Activated CD8-positive, alpha-beta memory T cell treated with anti-CD3 and anti-CD28 coated beads for 1 hour (primary cell): ENCODE measurements at regions not wholly inside any gene's neighbourhood (a gene's known extent, or its start where the extent isn't known, plus 50 kb on each side); places are given as distances from the start of the nearest gene placed in this dataset.
A peak's percentile ranks its signal among the peaks of the same experiment; 100 is the strongest.

Source experiments
- DNase-seq, 2 donors: peaks; one replicate each; pipeline ENCODE4 v3.0.0-alpha.2; 2020; ENCODE audit warnings: low read depth in 1 of 2; ENCODE audit errors: extremely low read depth in 1 of 2

DNA sequence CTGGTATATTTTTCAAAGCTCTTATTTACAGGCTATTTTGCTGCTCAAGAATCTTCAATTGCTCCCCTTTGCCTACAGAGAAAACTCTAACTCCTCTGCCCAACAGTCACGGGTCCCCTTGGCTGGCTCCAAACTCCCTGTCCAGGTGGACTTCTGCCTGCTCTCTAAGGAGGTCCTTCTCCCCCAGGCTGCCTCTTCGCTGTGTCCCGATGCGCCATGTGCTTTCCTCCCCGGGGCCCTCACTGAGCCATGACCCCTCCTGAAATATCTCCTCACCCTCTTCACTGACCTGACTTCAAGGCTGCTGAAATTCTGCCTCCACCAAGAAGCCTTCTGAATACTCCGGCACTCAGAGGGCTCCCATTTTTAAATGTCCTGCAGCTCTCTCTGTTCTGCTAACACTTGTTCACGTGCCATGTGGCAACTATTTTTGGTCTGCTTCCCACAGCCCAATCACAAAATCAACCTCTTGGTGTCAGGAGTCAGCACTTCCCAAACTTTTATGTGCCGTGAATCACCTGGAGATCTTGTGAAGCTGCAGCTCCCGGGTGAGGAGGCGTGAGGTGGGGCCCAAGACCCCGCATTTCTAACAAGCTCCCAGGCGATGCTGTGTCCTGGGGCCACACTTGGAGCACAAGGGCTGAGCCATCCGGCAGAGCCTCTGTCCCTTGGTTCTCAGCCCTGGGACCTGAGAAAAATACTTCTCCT lies 85.7 kb upstream of the COL13A1 start:
- no peak for DNase-seq

DNA sequence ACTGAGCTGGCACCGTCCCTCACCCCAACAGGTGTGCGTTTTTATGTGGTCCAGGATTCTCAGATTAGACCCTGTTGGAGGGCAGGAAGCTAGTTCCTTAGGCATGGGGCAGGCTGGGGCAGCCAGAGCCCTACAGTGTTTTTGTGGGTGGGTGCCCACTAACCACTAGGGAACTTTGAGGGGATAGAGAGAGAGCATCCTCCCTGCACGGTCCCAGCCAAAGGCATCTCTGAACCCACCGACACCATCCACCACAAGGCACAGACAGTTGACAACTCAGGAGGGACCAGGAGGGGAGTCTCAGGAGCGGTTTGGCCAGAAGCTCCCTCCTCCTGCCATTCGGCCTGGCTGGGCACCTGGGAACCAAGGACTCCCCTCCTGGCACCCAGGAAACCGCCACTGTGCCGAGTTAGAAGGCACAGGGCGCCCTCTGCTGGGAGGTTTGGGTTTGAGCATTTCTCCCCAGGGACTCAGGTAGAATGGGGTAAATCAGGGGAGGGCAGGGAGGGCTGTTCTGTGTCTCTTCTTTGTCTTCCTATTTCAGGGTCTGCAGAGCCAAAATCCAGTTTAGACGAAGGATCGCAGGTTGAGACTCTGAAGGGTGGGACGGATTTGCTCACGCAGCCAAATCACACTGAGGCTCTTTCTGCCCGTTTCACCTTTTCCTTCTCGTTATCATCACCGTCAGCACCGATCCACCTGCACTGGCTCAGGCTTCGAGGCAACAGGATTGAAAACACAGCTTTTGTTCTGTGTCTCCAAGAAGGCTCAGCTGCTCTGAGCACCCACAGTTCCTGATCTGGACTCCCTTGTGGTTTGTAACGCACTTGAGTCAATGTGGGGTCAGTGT lies 84.8 kb upstream of the COL13A1 start:
- peak in 1 of 2 donors; percentile 33 for DNase-seq

DNA sequence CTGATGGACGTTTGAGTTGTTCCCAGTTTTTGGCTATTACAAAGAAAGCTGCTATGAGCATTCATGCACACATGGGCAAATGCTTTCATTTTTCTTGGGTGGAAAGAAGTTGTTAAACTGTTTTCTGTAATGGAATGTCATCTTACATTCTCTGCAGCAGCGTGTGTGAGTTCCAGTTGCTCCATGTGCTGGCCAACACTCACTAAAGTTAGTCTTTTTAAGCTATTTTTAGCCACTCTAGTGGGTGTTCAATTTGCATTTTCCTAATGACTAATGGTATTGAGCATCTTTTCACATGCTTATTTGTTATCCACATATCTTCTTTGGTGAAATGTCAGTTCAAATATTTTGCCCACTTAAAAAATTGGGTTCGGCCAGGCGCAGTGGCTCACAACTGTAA lies 82.8 kb upstream of the COL13A1 start:
- DNase-seq: no peak

DNA sequence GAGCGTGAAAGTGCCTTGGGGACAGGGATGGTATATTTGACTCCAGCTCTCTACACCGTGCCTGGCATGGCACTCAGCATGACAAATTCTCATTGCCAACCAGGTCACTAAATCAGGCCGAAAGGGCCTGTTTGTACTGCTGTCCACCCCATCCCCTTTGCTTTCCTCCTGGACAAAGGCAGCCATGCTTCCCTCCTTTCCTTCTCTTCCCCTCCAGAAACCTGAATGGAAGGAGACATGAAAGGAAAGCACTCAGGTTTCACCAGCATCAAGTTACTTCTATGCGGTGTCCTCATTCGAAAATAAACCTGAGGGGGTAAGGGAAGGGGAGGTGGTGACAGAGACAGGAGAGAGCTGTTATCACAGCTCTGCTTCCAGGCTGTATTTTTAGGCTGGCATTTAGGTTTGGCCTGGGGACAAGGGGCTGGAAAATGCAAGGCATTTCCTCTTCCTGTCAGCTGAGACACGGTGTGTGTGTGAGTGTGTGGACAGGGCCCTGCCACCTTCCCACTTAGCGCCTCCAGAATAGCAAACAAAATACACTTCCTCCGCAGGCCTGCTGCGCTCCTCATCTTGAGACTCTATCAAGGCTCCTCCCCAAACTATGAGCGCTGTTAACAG lies 79.9 kb upstream of the COL13A1 start:
- DNase-seq: no peak

DNA sequence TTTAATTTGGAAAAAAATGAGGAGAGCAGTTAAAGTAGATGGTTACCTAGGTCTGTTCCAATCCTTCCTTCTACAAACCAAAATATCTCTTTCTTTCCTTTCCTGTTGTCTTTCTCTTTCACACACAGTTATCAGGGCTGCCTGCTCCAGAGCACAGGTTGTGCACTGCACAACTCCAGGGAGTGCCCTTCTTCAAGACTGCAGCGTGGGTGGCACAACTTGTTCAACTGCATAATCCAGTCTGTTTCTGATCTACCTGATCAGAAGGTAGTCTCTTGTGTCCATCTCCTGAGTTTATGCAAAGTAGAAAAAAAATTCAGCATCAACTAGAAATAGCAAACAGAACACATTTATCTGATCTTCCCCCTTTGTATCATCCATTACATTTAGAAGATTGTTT lies 78.1 kb upstream of the COL13A1 start:
- DNase-seq: no peak

DNA sequence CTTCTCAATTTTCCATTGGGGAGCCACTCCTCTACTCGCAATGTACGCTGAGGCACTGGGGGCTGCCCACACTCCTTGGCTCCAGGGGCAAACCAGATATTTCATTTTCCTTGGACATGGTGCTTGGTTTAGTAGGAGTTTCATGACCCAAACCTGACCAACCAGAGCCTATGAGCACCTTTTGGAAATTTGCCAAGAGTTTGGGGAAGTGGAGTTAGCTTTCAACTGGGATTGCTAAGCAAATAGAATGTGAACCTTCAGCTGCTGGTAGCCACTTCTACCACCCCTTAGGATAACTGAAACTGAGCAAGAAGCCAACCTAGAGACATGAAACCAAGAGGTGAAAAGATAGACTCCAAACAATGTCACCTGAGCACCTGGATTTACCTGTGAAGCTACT lies 74.9 kb upstream of the COL13A1 start:
- DNase-seq: no peak

DNA sequence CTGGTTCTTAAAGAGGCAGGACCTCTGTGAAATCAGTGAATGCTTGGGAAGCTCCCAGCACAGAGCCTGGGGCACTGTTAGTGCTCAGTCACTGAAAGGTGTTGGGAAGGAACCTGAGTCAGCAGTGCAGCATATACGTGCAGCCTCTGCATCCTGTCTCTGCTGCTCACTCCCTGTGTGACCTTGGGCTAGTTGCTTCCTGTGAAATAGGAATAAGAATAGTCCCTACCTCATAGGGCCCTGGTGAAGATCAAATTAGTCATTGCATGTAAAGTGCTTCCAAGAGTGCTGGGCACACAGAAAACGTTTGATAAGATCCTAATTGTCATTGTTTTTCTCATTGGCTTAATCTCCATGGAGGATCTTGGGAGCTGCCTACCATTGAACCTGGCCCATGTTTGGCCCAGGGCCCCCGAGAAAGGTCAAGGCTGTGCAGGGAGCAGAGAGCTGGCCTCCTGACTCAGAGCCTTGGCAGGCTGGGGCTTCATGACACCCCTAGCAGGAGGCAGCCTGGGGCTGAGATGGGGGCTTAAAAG lies 73.3 kb upstream of the COL13A1 start:
- no peak for DNase-seq

DNA sequence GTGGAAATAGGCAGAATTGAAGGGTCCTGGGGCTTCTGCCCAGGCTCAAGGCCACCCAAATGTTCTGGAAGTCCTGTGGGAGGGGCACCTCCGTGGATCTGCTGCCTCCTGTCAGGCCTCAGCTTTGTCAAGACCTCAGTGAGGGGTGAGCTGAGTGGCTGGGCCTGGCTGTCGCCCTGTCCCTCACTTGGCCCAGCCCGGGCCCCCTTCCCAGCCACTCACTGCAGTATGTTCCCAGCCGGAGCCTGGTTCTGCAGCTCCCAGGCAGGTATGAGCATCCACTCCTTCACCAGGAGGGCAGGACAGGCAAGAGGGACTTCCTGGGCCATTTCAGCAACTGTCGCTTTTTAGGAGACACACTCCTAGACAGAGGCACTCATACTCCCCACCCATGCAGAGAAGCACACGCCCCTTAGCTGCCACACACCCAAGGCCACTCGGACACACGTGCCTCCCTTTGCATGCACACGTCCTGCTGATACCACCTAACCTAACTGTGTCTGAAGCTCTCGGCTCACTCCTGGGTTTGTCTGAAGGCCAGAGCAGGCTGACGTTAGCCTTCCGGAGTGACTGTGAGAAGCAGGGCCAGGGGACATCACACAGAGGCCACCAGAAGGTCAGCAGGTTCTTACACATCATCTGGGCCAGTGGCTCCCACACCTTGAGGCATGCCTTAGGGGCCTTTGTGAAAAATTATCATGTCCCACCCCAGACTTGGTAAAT lies 72.2 kb upstream of the COL13A1 start:
- DNase-seq: no peak

DNA sequence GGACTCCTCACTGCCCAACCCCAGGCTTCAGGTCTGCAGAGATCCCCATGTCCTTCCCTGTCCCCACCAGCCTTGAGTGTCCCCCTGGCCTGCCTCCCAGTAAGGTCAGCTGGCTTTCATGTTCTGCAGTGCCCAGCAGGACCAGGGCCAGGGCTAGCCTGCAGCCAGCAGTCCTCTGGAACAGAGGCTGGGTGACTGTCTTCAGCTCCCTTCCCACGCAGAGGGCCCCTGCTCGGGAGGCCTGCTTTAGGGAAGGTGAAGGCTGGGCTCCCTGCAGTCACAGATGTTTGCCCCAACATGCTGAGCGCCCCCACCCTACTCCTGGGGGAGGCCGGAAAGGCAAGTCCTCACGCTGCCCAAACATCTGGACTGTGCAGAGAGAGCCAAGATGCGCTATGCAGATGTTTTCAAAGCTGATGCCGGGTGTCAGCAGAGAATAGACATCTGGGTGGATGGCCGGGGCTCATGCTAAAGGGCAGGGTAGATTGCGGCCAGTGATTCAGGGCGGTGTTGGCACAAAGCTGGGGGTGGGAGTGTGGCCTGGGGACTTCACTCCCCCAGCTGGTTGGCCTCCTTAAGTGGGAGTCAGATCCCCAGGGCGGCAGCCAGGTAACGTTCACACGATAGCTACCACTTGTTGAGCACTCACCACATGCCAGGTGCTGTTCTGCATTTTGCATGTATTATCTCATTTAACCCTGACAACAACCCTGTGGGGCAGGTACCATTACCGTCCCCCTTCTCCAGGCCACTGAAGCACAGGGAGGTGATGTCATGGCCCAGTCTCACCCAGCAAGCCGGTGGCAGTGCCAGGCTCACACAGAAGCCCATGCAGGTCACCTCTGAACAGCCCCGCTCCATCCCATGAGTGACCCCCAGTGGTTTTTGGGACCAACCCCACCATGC lies 71.2 kb upstream of the COL13A1 start:
- no peak for DNase-seq

DNA sequence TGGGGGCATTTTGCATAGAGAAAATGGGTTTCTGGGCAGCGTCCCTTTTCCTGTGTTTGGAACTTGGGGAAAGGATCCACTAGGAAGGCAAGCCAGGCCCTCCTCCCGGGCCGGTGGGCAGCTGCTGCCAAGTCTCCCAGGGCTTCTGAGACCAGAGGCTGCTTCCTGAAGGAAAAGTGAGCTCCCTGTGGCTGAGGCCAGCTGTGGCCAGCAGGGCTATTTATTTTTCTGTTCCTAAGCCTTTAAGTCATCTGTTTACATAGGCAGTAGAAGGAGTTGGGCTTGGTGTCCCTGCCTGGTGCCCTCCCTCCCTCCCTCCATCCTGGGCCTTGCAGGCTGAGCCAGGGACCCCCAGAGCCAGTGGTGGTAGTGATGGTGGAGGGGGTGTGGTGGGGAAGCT lies 70.5 kb upstream of the COL13A1 start:
- no peak for DNase-seq

DNA sequence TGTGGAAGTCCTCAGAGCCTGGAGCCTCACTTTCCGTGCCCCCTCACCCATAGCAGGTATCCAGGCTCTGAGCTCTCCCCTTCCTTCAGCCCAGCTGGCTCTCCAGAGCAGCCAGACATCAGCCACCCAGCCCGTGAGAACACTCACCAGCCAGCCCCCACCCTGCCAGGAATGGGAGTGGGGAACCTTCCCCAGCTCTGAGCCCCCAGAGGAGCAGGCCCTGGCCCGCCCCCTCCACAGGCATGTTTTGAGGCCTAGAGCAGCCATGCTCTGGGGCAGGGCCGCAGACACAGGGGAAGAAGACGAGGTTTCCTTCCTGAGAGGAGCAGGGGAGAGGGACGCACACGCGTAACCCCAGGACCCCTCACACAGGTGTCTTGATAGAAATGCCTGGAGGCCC lies 70.0 kb upstream of the COL13A1 start:
- no peak for DNase-seq

DNA sequence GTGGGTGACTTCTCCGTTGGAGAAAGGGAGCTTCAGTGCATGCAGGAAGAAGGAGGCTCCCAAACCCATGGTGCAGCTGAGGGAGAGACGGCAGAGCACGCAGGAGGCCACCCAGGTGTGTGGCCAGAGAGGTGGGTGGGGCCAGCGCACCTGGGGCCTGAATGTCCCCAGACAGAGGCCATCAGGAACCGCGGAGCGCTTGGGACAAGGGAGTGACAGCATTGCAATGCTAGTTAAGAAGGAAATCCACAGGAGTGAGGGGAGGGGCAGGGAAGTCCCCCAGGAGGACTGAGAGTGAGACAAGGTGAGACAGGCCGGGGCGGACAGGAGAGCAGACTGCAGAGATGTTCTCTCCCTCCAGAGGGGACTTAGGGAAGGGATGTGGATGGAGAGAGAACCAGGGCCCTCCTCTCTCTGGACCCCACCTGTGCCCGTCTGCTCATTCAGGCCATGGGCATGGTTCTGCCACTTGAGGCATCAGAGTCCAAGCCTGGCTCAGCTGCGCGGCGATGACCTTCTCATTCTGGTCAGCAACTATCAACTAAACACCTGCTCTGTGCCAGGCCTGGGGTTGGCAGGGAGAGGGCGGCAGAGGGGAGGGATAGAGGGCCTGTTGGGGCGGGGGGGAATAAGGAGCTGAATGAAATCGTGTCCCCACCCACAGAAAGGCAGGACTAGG lies 69.4 kb upstream of the COL13A1 start:
- no peak for DNase-seq

DNA sequence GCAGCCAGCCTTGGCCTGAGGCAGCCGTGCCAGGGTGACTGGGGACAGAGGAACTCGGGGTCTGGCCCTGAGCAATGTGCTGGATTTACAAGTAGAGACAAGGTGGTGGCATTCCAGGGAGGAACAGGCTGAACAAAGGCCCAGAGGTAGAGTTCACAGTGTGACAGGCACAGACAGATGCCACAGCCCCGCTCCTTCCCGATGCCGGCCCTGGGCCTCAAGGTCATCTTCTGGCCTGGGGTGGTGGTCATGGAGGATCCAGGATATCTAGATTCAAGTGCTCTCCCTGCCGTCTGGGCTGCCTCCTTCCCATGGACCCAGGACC lies 68.9 kb upstream of the COL13A1 start:
- no peak for DNase-seq

DNA sequence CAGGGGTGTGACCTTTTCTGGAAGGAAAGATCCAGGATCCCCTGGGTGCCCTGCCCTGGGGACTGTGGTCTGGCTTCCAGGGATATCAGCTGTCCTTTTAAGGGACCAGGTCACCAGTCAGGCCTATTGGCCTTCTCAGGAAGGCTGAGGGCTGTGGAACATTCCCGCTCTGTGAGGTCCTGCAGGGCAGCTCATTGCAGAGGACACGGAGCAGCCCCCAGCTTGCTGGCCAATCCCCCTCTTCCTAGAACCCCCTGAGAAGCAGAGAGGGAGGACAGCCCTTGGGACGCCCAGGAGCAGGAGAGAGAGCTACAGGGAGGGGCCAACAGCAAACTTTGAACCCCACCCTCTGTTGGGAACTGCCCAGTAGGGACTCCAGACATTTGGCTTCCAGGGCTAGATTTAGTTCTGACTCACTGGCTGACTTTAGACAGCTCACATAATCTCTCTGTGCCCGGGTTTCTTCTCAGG lies 67.9 kb upstream of the COL13A1 start:
- no peak for DNase-seq

DNA sequence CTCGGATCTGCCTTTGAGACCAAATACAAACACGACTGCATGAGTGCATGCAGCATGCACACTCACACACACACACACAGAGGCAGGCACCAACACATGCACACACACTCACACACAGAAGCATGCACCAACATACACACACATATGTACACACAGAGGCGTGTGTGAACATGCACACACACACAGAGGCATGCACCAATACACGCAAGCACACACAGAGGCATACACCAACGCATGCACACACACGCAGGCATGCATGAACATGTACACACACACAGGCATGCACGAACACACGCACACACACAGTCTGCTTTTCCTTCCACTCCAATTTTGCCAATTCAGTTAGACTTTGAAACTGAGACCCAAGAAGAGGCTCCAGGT lies 67.3 kb upstream of the COL13A1 start:
- no peak for DNase-seq

DNA sequence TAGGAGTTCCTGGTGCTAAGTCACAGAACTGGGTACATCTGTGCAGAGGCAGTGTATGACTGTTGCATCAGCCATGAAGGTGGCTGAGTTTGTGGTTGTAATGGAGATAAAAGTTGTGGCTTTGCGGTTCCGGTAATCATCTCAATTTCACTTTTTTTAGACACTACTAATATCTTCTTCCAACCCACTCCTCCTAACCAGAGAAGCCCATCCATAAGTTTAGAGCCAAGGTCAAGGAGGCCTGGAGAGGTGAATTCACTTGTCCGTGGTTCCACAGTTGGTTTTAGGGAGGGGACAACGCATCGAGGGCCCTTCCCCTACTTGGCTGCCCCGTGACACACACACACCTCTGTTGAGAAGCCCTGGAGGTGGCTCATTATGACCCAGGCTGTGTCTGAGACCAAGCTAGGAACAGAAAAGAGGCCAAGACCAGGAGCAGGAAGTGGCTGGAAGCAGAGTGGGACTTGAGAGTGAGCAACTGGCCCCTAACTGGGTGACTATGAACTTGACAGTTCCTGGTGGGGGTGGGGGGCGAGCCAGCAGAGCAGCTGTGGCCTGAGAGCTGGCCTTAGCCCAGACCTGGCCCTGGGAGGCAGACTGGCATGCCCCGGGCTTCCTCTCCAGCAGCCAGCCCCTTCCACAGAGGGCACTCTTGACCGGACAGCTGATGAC lies 66.8 kb upstream of the COL13A1 start:
- DNase-seq: no peak

DNA sequence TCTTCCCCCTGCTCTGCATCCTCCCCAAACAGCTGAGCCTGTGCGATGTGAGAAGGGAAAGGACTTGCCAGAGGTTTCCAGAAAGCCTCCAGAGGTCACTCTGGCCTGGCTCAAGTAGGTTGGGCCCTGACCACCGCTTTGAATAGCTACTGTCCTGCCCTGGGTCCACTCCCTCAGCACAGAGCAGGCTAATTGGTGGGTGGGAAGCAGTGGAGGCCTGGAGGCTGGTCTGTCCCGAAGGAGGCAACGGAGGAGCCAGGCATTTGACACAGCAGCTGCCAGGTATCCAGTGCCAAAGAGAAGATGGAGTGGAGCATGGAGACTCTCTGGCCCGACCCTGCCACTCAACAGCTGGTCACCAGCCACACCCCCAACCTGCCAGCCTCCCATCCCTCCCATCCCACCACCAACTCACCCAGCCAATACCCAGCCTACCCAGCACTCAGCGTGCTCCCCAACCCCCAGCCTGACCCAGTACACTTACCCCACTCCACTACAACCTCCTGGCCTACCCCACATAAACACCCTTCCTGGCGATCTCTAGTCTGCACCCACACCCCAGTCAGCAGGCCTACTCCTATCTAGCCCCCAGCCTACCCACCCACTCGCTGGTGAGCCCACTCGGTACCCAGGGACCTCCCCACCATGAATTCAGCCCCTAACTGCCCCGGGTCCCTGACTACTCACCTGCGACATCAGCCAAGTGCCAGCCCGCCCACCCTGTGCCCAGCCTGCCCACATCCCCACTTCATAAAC lies 64.6 kb upstream of the COL13A1 start:
- no peak for DNase-seq

DNA sequence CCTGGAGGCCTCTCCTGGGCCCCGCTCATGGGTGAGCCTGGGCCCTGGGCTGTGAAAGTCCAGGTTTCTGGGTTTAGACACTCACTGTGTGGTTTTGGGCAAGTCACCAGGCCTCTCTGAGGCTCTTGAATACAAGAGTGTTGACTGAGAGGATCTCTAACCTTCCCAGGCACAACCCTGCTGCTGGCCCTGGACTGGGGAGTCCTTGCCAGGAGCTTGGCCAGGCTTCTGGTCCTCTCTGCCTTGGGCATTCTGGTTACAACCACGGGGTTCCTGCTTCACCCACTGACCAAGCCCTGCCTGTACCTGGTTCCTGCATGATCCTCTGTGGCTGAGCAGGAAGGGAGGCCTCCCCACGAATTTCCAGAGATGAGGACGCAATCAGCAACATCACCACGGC lies 63.6 kb upstream of the COL13A1 start:
- no peak for DNase-seq
